Ishikawa (cell line): ENCODE measurements at regions not wholly inside any gene's neighbourhood (a gene's known extent, or its start where the extent isn't known, plus 50 kb on each side); places are given as distances from the start of the nearest gene placed in this dataset.

Experiments used
- CEBPB ChIP-seq: IDR thresholded peaks from 2 replicates; pipeline ENCODE4 v1.6.1; 2012
- CREB1 ChIP-seq: IDR thresholded peaks from 2 replicates; pipeline ENCODE4 v1.6.1; 2012; ENCODE audit warnings: low read depth
- EGR1 ChIP-seq: IDR thresholded peaks from 2 replicates; pipeline ENCODE4 v1.6.1; 2012
- EP300 ChIP-seq: IDR thresholded peaks from 2 replicates; pipeline ENCODE4 v1.6.1; 2012; ENCODE audit warnings: borderline replicate concordance
- FOXM1 ChIP-seq: IDR thresholded peaks from 2 replicates; pipeline ENCODE4 v1.6.1; 2012; ENCODE audit warnings: low read depth, borderline replicate concordance
- RAD21 ChIP-seq: IDR thresholded peaks from 2 replicates; pipeline ENCODE4 v1.6.1; 2012; ENCODE audit warnings: low read depth
- TCF12 ChIP-seq: IDR thresholded peaks from 2 replicates; pipeline ENCODE4 v1.6.1; 2012; ENCODE audit warnings: low read depth
- TEAD4 ChIP-seq: IDR thresholded peaks from 2 replicates; pipeline ENCODE4 v1.6.1; 2012
- YY1 ChIP-seq: IDR thresholded peaks from 2 replicates; pipeline ENCODE4 v1.6.1; 2012; ENCODE audit warnings: low read depth
- ZBTB7A ChIP-seq: IDR thresholded peaks from 2 replicates; pipeline ENCODE4 v1.6.1; 2012; ENCODE audit warnings: low read depth
- TF ChIP-seq, protein P1 (sequence below): IDR thresholded peaks from 2 replicates; pipeline ENCODE4 v1.6.1; 2012
- TF ChIP-seq, protein P2 (sequence below): IDR thresholded peaks from 2 replicates; pipeline ENCODE4 v1.6.1; 2012; ENCODE audit warnings: low read depth, mild to moderate bottlenecking
- TF ChIP-seq, protein P3 (sequence below): IDR thresholded peaks from 2 replicates; pipeline ENCODE4 v1.6.1; 2012

DNA sequence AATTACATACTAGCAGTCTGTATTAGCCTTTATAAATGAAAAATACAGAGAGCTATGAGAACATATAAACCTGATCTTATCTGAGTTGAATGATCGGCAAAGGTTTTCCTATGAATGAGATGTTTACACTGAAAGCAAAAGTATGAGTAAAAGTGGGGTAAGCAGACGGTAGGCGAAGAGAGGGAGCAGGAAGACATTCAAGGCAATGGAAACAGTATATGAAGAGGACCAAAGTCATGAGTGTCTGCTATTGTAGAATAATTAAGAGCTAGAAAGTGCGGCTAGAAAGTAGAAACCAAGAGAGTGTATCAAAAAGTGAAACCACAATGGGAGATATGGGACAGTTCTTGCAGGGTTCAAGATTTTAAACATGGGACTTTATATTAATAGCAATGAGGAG lies 67.0 kb upstream of the TMLHE start:
- TF ChIP-seq CREB1 = no peak
- TF ChIP-seq, protein P1, sequence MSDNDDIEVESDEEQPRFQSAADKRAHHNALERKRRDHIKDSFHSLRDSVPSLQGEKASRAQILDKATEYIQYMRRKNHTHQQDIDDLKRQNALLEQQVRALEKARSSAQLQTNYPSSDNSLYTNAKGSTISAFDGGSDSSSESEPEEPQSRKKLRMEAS = no peak
- no peak for TF ChIP-seq TCF12
- no peak for TF ChIP-seq RAD21
- no peak for TF ChIP-seq EP300
- TF ChIP-seq TEAD4 = no peak

DNA sequence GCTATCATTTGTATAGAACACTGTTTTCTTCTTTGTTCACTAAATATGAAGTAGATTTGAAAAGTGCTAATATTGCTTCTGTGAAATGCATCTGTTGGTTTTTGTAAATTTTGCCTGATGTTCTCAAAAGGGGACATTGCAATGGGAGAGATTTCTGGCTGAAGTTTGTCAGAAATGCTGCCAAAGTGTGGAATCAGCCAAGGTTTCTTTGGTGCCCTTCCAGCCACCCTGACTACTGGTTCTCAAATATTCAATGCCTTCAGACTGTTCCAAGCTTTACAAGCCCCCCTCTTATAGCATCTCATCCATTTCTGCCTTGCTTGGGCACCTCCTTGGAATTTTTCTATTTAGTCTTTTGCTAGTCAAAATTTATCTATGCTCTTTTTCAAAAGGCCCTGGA lies 60.6 kb upstream of the TMLHE start:
- TF ChIP-seq TEAD4 = no peak
- TF ChIP-seq YY1 = no peak
- TF ChIP-seq CEBPB = no peak
- no peak for TF ChIP-seq EP300
- TF ChIP-seq, protein P2, sequence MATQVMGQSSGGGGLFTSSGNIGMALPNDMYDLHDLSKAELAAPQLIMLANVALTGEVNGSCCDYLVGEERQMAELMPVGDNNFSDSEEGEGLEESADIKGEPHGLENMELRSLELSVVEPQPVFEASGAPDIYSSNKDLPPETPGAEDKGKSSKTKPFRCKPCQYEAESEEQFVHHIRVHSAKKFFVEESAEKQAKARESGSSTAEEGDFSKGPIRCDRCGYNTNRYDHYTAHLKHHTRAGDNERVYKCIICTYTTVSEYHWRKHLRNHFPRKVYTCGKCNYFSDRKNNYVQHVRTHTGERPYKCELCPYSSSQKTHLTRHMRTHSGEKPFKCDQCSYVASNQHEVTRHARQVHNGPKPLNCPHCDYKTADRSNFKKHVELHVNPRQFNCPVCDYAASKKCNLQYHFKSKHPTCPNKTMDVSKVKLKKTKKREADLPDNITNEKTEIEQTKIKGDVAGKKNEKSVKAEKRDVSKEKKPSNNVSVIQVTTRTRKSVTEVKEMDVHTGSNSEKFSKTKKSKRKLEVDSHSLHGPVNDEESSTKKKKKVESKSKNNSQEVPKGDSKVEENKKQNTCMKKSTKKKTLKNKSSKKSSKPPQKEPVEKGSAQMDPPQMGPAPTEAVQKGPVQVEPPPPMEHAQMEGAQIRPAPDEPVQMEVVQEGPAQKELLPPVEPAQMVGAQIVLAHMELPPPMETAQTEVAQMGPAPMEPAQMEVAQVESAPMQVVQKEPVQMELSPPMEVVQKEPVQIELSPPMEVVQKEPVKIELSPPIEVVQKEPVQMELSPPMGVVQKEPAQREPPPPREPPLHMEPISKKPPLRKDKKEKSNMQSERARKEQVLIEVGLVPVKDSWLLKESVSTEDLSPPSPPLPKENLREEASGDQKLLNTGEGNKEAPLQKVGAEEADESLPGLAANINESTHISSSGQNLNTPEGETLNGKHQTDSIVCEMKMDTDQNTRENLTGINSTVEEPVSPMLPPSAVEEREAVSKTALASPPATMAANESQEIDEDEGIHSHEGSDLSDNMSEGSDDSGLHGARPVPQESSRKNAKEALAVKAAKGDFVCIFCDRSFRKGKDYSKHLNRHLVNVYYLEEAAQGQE = no peak
- no peak for TF ChIP-seq FOXM1
- TF ChIP-seq, protein P1 = no peak
- no peak for TF ChIP-seq EGR1
- TF ChIP-seq, protein P3, sequence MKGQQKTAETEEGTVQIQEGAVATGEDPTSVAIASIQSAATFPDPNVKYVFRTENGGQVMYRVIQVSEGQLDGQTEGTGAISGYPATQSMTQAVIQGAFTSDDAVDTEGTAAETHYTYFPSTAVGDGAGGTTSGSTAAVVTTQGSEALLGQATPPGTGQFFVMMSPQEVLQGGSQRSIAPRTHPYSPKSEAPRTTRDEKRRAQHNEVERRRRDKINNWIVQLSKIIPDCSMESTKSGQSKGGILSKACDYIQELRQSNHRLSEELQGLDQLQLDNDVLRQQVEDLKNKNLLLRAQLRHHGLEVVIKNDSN = no peak
- no peak for TF ChIP-seq TCF12
- TF ChIP-seq ZBTB7A = no peak

DNA sequence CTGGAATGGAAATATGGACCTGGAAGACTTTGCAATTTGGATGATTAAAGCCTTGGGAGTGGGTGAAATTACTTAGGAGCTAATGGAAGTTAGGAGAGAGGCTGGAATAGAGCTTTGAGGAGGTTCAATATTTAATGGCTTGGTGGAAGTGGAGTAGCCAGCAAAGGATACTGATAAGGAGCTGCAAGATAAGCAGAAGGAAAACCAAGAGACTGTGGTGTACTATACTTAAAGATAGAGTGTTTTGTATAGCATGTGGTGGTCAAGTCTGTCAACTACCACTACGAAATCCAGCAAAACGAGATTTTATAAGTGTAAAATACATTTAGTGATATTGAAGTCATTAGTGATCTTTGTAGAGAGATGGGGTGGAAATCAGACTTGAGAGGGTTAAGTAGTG lies 54.0 kb upstream of the TMLHE start:
- TF ChIP-seq TEAD4 (no peak), YY1 (no peak), EGR1 (no peak), CREB1 (no peak), ZBTB7A (no peak)
- TF ChIP-seq, protein P2 = no peak
